BE2C (cell line): ENCODE measurements at regions not wholly inside any gene's neighbourhood (a gene's known extent, or its start where the extent isn't known, plus 50 kb on each side); places are given as distances from the start of the nearest gene placed in this dataset.

ENCODE experiments used
- DNase-seq: peaks from one replicate; pipeline ENCODE4 v3.0.0-alpha.2; 2020
- H3K27me3 ChIP-seq: fragments of 250-450 bp; sonication (Bioruptor Pico); 2 replicates; pipeline ENCODE4 v1.5.1; 2020; ENCODE audit warnings: mild to moderate bottlenecking
- H3K36me3 ChIP-seq: fragments of 250-450 bp; sonication (Bioruptor Pico); 2 replicates; pipeline ENCODE4 v1.5.1; 2020; ENCODE audit warnings: mild to moderate bottlenecking
- H3K4me1 ChIP-seq: fragments of 250-450 bp; sonication (Bioruptor Pico); 2 replicates; pipeline ENCODE4 v1.5.1; 2020
- H3K4me3 ChIP-seq: 2 replicates; pipeline ENCODE4 v1.5.1; 2011; ENCODE audit warnings: low read depth, low read length
- H3K9me3 ChIP-seq: fragments of 250-450 bp; sonication (Bioruptor Pico); 2 replicates; pipeline ENCODE4 v1.5.1; 2020
- TF ChIP-seq, protein P1 (sequence below): IDR thresholded peaks from 2 replicates; pipeline ENCODE4 v1.5.1; 2012; ENCODE audit warnings: mild to moderate bottlenecking, low read depth, low read length

- TF ChIP-seq, protein P1, sequence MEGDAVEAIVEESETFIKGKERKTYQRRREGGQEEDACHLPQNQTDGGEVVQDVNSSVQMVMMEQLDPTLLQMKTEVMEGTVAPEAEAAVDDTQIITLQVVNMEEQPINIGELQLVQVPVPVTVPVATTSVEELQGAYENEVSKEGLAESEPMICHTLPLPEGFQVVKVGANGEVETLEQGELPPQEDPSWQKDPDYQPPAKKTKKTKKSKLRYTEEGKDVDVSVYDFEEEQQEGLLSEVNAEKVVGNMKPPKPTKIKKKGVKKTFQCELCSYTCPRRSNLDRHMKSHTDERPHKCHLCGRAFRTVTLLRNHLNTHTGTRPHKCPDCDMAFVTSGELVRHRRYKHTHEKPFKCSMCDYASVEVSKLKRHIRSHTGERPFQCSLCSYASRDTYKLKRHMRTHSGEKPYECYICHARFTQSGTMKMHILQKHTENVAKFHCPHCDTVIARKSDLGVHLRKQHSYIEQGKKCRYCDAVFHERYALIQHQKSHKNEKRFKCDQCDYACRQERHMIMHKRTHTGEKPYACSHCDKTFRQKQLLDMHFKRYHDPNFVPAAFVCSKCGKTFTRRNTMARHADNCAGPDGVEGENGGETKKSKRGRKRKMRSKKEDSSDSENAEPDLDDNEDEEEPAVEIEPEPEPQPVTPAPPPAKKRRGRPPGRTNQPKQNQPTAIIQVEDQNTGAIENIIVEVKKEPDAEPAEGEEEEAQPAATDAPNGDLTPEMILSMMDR = no peak
- no peak overlapping the region for H3K4me3 ChIP-seq
- 0 out of 2 replicates have a peak, but pooled peaks cover 3% of the 10 kb centered on the region for H3K4me1 ChIP-seq
- no peaks in the 10 kb centered on the region for H3K36me3 ChIP-seq
- H3K27me3 ChIP-seq = no peaks in the 10 kb centered on the region
- no peaks in the 10 kb centered on the region for H3K9me3 ChIP-seq
- no peak for DNase-seq
These were observed 172.8 kb upstream of the NUDT4 start for GRCh38 chr12:93204896-93205295.

DNA sequence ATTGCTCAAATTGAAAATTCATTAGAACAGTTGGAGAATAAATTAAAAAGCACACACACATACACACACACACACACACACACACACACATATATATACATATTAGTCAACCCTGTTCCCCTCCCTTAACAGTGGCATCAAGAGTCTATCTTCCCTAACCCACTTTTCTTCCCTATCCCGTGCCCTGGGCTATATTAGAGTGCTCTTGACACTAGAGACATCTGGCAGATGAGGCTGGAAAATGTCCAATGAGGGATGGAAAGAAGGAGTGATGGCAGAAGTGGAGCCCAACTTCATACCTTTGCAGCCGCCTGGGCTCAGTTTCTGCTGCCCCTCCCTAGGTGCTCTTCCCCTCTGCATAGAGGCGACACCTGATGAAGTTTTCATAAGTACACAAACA lies 172.4 kb upstream of the NUDT4 start:
- Histone ChIP-seq H3K4me3 (no peak overlapping the region), H3K36me3 (no peaks in the 10 kb centered on the region), H3K27me3 (no peaks in the 10 kb centered on the region), H3K4me1 (0 out of 2 replicates have a peak, but pooled peaks cover 3% of the 10 kb centered on the region), H3K9me3 (no peaks in the 10 kb centered on the region)
- peak; percentile 26 for DNase-seq
- TF ChIP-seq, protein P1 = no peak

DNA sequence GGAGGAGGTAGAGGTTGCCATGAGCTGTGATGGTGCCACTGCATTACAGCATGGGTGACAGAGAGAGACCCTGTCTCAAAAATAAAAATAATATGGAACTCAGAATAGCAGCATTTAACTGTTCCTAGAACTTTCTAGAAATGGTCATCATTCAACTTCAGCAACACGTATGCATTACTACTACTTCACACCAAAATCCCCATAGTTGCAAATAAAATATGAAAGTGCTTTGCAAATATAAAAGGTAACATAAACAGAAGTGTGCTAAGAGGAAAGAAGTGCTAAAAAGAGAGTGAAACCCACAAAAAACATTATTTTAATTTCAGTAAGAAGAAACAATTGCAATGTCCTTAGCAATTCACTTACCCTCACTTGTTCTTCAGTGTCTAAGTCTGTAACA lies 169.7 kb upstream of the NUDT4 start:
- Histone ChIP-seq H3K27me3 (no peaks in the 10 kb centered on the region), H3K36me3 (no peaks in the 10 kb centered on the region), H3K9me3 (no peaks in the 10 kb centered on the region), H3K4me3 (no peak overlapping the region), H3K4me1 (0 out of 2 replicates have a peak, but pooled peaks cover 3% of the 10 kb centered on the region)
- TF ChIP-seq, protein P1 = no peak
- no peak for DNase-seq

GRCh38 chr12:93214523-93215289 lies 163.0 kb upstream of the NUDT4 start:
- Histone ChIP-seq H3K4me3 (no peak overlapping the region), H3K4me1 (no peaks in the 10 kb centered on the region), H3K9me3 (no peaks in the 10 kb centered on the region), H3K27me3 (no peaks in the 10 kb centered on the region), H3K36me3 (no peaks in the 10 kb centered on the region)
- TF ChIP-seq, protein P1 = no peak
- no peak for DNase-seq

GRCh38 chr12:93215290-93215678 lies 162.4 kb upstream of the NUDT4 start:
- TF ChIP-seq, protein P1 = no peak
- H3K9me3 ChIP-seq = no peaks in the 10 kb centered on the region
- no peaks in the 10 kb centered on the region for H3K4me1 ChIP-seq
- H3K4me3 ChIP-seq = no peak overlapping the region
- no peak for DNase-seq
- H3K27me3 ChIP-seq = no peaks in the 10 kb centered on the region
- H3K36me3 ChIP-seq = no peaks in the 10 kb centered on the region

DNA sequence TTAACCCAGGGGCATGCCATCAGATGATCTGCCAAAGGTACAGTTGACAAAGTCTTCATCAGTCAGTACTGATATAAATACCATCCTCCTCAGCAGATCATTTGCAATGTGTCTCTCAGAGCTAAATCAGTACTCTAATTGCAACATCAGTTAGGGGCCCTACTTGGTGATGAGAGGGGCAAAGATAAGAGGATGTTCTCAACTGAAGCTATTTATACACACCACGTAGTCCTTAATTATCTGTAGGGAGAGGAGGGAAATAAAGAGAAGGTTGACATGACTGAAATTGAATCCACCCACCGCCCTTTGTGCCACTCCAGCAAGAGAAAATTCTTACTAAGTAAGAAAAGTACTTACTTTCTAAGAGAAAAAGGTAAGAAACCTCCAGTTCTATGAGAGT lies 157.8 kb upstream of the NUDT4 start:
- Histone ChIP-seq H3K9me3 (no peaks in the 10 kb centered on the region), H3K36me3 (no peaks in the 10 kb centered on the region), H3K27me3 (no peaks in the 10 kb centered on the region), H3K4me3 (no peak overlapping the region), H3K4me1 (no peaks in the 10 kb centered on the region)
- DNase-seq = no peak
- TF ChIP-seq, protein P1 = no peak
